ENCODE measurements at regions not wholly inside any gene's neighbourhood (a gene's known extent, or its start where the extent isn't known, plus 50 kb on each side); places are given as distances from the start of the nearest gene placed in this dataset.
"Not testable (repeated sequence)": the region's sequence is repeated elsewhere in the genome, so short reads cannot be mapped to it uniquely, and the experiment has no call there.

DNA sequence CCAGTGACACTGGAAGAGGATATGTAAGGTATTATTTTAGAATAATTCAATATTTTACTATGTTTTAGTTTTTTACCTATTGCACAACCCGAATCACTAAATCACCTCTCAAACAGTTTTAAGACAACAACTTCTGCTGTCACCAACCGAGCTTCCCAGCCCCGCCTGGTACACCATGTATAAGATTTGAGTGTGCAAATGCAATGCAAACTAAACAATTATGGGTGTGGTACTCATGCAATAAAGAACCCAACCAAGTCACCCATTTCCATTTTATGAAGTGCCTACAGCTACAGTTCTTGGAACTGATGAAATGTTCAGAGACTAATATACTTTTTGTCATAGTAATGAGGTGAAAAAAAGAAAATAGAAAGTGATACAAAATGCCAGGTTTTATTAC lies 256.2 kb downstream of the TAFA4 start:
- no peak for DNase-seq

DNA sequence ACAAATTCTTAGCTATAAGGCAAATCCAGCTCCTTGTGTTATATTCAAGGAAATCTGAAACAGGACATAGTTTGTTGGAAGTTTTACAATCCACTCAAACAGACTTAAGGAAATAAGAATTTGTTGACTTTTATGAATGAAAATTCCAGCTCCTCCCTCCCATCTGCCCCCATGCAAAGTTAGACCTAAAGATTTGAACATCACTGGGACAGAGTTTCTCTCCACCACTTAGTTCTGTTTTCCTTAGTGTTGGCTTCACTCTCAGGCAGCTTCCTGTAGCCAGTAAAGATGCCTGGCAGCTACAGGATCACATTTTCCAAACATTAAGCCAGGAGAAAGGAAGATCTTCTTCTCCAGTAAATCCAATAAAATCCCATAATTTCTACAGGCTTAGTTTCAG lies 265.0 kb downstream of the TAFA4 start:
- no peak for DNase-seq

DNA sequence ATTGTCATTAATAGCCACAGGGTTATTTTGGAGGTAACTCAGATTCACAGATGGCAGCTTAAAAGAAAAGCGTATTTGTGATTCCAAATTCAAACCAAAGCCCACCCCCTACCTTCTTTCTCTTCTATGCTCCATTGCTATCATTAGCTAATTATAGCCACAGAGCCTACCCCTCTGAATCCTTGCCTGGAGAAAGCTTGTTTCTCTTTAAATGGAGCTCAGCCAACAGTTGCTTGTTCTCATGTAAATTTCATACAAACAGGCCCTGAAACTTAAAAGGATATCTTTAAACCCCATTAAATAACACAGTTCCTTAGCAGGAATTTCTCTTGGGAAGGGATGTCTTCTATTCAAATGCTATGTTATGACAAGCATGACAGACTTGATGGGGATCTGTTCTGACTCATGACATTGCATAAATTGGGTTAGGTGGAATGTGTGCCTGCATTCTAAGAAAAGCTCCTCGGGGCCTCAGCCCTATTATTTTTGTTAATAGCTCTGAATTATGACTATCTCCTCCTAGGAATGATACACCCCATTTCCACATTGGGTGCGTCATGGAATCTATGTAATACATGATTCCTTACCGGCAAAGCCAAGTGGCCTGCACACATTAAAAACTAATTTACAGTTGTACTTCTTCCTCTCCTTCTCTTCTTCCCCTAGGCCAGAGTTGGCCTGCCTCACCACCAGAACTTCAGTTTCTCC lies 265.8 kb downstream of the TAFA4 start:
- no peak for DNase-seq

DNA sequence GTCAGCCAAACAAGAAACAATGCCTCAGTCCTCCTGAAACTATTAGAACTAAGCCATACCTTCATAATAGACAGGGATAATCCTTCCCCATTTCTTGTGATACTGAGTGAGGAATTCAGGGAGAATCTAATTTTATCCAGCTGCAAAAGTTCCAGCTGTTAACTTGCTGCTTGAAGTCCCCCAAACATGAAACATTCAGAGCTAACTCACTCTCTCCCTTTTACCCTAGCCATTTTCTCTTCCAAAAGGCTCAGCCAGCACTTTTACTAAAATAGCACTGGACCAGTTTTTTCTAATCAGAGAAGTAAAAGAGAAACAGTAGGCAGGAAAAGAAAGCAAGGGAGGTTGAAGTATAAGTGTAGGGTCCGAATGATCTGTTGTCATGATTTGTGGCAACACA lies 268.1 kb downstream of the TAFA4 start:
- no peak for DNase-seq

DNA sequence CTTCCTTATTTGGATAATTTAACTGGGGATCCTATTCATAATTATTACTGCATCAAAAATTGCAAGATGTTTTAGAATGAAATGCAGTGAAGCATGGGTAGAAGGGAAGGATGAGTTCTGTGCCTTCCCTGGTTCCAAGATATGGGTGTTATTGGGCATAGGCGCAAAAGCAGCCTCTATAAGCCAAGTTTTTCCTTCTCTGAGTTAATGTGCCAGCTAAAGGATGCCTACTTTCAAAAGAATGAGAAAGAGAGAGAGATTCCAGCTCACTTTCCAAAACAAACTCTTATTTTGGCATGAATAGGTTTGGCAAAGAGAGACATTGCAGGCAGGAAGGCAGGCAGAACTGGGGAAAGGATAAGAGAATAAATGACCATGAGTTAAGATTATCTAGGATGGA lies 270.2 kb downstream of the TAFA4 start:
- DNase-seq: no peak

DNA sequence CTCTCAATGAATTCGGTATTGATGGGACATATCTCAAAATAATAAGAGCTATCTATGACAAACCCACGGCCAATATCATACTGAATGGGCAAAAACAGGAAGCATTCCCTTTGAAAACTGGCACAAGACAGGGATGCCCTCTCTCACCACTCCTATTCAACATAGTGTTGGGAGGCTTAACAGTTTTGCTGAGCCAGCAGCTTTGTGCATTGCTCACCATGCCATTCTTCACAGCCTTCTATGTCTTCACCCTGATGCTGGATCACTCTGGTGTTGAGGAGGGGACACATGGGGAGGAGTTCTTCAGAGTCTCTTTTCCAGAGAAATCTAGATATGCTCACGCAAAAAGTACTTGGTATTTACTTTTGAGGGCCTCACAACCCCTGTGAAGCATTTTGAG lies 281.7 kb downstream of the TAFA4 start:
- not testable (repeated sequence) for DNase-seq

DNA sequence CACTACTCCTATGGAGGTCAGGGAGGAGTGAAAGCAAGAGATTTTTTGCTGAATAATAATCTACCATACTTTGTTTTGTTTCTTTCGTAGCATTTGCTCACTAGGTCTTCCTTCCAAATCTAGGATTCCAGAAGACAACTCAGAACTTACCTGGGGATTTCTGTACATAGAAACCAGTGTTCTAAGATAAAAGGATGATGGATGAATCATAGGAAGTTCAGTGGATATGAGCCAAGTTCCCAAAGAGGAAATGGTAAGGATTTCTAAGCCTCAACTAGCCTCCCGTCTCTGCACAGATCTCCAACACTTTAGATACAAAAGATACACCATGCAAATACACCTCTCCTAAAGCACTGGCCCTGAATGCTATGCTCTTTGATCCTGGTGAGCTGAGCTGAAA lies 283.9 kb downstream of the TAFA4 start:
- no peak for DNase-seq

DNA sequence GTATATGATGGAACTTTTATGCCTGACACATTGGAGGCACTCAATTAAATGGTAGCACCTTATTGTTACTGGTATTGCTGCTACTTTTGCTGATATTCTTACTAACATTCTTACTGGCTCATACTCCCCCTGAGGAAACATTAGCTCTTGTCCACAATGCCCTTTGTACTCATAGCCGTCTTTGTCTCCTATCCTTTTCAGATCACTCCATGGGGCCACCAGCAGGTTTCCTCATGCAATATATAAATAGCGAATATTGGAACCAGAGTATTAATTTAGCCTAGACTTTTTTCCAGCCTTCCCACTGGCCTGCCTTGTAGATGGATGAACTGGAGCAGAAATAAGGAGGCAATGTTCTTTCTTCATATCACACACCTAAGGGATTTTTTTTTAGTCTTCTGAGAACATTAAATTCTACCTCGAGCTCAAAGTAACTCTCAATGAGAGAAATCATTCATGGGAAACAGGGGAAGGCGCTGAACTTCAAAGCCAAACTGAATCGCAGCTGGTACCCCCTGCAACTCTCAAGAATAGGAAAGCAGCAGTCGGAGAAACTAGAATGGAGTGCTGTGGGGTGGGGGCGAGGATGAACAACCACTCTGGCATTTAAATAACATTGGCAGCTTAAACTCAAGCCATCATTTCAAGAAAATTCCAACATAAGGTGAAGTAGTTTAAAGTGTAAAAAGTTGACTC lies 300.3 kb downstream of the TAFA4 start:
- no peak for DNase-seq

DNA sequence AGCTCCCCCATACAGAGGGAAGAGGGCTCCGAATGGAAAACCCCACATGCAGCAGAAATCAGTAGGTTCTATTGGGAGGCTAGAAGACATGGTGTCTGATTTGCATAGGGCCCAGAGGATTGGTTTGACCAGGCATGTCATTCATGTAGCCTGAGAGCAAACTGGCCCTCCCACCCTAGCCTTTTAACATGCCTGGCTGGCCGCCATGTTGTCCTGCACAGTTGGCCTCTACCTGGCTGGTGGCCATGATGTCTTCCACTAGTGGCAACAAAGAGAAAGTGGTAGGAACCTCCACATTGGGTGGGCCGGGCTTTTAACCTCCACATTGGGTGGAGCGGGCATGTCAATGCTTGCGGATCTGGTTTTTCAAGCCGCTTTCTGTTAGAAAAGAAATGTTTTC lies 312.1 kb downstream of the TAFA4 start:
- DNase-seq: no peak

DNA sequence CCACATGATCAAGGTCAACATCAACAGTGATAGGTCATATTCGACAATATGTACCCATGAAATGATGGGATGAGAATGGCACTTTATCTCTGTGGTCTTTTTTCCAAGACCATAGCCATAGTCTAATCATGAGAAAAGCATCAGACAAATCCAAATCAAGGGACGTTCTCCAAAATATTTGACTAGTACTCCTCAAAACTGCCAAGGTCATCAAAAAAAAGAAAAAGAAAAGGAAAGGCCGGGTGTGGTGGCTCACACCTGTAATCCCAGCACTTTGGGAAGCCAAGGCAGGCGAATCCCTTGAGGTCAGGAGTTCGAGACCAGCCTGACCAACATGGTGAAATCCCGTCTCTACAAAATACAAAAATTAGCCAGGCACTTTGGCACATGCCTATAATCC lies 318.3 kb downstream of the TAFA4 start:
- DNase-seq: no peak

DNA sequence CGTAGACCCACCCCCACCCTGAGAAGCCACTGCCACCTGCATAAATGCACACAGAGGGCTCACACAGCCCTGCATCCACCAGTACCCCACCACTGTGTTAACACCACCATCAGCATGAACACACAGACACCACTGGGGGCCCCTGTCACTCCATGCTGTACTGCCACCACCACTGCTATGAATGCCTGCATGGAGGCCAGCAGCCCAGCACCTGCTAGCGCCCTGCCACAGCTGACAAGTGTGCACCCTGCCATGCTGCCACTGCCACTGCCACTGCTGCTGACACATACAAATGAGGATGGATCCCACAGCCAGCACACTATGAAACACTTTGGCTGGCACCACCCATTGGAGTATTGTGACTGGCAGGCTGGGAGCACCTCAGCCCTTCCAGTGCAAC lies 361.0 kb downstream of the TAFA4 start:
- no peak for DNase-seq

DNA sequence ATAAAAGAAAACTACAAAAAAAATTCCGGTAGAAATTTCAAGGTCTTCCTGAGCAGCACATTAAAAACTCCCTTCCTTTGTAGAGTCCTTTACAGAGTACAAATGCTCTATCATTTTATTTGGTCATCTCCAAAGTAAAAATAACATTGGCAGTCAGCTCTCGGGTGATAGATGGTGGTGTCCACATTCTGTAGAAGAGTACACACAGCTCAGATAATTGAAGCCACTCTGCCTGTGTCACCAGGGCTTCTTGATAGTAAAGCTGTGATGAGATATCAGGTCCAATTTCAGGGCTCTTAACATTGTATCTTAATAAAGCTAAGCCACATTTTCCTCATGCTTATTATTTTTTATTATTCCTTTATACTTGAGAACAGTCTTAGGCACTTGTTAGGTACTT lies 371.6 kb downstream of the TAFA4 start:
- DNase-seq: no peak

DNA sequence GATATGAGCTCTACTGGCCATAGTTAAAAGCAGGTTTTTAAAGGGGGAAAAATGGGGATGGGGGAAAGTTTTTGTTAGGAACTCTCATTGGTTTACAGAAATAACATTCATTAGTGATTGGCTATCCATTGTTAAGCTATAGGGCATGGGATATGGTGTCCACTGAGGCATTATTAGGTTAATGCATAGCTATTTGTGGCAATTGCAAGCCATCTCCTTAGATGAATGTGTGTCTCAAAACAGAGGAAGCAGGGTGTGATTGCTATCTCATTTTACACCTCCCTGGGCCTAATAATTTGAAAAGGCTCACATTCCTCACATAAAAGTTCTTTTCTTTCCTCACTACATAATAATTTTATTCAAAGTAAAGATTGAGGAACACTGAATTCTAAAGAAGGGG lies 396.6 kb downstream of the TAFA4 start:
- DNase-seq: no peak

DNA sequence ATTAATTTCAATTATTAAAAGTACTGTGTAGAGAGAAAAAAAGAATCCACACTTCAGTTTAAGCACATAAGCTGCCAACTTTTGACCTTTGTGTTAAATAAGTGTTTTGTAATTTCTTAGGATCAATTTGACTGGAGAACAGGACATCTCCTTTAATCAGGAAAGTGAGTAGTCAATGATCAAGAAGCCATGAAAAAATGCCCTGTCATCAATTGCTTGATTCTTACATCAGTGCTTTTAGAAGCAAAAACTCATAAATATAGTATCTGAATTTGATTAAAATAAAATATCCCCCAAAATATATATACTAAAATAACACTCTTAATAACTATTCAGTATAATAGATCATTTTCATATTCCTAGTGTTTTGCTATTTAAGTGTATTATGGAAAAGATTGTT lies 409.0 kb downstream of the TAFA4 start:
- no peak for DNase-seq

DNA sequence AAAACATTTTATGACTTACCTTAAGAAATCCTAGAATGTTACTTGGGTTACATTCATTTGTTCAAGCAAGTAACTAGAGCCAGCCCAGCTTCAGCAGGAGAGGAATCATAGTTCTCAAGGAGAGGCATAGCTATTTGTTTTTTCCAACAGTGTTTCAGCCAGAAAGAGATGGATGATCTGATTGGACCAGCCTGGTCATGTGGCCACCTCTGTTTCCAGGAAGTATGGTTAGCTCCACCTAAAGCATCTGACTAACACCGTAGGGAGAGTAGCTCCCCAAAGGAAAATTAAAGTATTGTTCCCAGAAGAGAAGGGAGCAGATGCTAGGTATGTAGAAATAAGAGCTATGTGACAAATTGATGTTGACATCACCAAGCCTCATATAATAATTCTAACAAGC lies 417.1 kb downstream of the TAFA4 start:
- DNase-seq: no peak

DNA sequence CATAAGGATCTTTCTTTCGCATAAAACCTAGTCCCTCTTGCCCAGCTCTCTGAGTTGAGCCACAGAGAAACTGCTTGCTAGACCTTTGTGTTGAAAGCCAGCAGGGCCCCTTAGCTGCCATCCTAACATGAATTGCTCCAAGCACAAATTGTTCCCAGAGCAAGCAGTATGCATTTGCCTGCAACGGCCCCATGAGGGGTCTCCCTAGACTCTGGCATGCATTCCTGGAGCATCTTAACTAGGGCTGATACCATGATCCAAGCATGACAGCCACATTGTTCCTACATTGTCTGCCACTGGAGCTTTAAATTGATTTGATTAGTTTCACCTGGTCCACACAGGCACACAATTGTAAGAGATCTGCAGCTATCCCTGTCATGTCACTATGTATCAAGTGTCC lies 428.1 kb downstream of the TAFA4 start:
- no peak for DNase-seq

DNA sequence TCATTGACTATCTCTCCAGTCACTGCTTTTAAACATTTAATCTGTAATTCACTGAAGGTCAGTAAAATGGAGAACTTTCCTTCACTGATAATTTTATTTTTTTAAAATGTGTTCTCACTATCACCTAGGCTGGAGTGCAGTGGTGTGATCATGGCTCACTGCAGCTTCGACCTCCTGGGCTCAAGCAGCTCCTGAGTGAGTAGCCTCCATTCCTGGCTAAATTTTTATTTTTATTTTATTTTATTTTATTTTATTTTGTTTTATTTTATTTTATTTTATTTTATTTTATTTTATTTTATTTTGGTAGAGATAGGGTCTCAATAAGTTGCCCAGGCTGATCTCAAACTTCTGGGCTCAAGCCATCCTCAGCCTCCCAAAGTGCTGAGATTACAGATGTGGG lies 446.5 kb downstream of the TAFA4 start:
- not testable (repeated sequence) for DNase-seq

DNA sequence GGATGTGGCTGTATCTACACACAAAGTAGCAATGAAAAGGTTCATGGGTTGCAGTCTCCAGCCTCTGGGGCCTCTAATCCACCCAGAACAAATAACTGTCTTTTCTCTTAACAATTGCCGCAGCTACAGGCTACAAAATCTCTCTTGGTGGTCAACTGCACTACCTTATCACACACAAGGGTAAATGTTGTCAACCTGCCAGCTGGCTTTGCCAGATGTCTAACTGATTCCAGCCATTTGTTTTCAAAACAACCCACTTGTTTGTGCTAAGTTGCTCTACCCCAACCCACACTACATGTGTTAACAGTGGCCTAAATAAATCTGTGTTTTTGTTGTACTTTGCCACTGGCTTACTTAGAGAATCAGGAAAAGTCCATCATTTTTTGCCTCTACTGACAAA lies 447.3 kb downstream of the TAFA4 start:
- no peak for DNase-seq

DNA sequence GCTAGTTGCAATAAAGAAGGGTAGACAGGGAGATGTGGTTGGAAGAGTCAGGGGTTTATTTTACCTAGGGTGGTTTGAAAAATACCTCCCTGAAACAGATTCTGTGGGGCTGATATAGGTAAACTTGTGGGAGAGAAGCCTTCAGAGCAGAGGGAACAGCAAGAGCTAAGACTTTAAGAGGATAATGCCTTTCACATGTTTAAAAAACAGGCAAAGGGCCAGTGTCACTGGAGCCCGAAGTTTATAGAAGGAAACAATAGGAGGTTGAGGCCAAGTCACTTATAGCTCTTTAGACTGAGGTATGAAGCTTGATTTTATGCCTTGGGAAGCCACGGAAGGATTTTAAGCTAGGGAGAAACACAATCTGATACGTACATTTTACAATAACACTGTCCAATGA lies 448.7 kb downstream of the TAFA4 start:
- DNase-seq: no peak

DNA sequence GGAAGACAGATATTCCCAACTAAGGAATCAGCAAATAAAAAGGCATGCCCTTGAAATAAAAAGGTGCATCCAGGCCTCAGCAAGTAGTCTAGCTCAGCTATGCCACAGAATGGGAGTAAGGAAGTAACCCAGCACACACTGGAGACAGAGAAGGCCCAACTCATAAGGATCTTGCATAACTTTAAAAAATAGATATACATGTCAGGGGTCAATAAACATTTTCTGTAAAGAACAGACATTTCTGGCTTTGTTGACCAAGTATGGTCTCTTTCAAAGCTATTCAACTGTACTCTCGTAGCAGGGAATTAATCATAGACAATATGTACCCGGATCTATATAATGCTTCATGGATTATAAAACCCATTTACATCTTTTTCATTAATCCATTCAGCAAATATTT lies 449.3 kb downstream of the TAFA4 start:
- peak; percentile 26 to 45 for DNase-seq

DNA sequence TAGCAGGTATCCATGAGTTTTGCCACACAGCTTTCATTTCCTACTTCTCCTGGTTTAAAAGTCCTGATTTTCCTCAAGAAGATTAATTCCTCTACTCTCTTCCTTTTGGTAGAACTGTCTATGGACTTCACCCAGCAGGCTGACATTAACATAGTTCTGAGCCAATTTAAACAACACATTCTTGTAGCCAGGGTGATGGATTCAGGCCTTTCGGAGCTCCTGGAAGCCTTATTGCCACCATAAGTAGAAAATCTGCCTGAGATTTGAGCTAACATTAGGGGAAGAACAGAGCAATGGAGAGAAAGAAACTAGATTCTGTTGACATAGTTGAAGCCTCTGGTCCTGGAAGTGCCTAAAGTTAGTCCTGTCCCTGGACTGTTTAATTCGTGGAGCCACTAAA lies 449.8 kb downstream of the TAFA4 start:
- no peak for DNase-seq

DNA sequence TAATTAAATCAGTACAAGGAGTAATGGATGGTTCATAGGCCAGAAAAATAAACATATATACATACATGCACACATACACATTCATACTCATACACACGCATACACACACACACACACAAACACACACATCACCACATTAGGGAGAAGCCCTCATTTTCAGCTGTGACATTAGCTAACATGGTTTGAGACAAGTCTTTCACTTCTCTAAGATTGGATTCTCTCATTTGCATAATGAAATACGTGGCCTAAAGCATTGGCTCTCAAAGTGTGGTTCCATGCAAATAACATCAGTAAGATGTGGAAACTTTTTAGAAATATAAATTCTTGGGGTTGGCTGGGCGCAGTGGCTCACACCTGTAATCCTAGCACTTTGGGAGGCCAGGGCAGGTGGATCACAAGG lies 452.6 kb downstream of the TAFA4 start:
- DNase-seq: no peak

DNA sequence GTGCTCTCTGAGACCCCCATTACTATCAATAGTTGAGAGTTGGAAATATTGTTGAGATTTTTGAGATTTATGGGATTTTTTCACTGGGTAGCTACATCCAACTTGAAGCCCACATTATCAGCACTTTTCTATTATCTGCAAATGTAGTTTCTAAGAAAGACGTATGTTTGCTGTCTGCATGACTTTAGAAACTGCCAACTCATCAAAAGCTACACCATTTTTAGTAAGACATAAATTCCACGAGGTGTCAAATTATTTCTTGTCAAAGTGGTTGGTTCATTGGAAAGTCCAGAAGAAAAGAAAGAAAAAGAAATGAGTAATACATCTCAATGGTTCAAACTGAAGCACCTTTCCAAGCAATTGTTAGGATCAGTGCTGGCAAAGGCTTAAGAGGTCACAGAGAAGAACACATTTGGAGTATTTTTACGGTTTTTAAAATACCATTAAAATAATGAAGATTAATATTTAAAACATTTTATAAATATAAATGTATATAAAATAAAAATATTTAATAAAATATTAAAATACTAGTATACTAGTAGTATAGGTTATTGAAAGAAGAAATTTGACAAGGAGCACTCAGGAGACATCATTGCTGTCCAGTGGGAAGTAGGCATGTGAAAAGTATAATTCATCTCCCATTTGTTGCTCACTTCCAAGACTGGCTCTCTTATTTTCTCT lies 463.5 kb downstream of the TAFA4 start:
- no peak for DNase-seq

All from right lung (tissue), 2 donors.